Esophagus muscularis mucosa (tissue), 4 donors: ENCODE measurements at regions not wholly inside any gene's neighbourhood (a gene's known extent, or its start where the extent isn't known, plus 50 kb on each side); places are given as distances from the start of the nearest gene placed in this dataset.
"Not testable (repeated sequence)": the region's sequence is repeated elsewhere in the genome, so short reads cannot be mapped to it uniquely, and the experiment has no call there.

Source experiments
- DNase-seq: peaks from one replicate; pipeline ENCODE4 v3.0.0-alpha.2; 2017; ENCODE audit errors: extremely low spot score
- H3K27ac ChIP-seq, 4 donors: fragments of 200-600 bp; sonication (generic); replicated peaks in 1 of 4; 1 replicate in 3 of 4; 2 replicates in 1 of 4; pipeline ENCODE4 v1.5.1; 2016 to 2019; ENCODE audit warnings: mild to moderate bottlenecking in 1 of 4
- H3K27me3 ChIP-seq, 4 donors: fragments of 200-600 bp; sonication (generic); one replicate each; pipeline versions ENCODE4 v1.5.1 to v1.6.0; 2016 to 2019
- H3K36me3 ChIP-seq, 4 donors: fragments of 200-600 bp; sonication (generic); one replicate each; pipeline ENCODE4 v1.5.1; 2016 to 2019
- H3K4me1 ChIP-seq, 4 donors: fragments of 200-600 bp; sonication (generic); one replicate each; pipeline ENCODE4 v1.5.1; 2016 to 2019
- H3K4me3 ChIP-seq, 4 donors: fragments of 200-600 bp; sonication (generic); 1 replicate in 2 of 4; 2 replicates in 2 of 4; pipeline ENCODE4 v1.5.1; 2016 to 2019; ENCODE audit warnings: mild to moderate bottlenecking in 4 of 4, moderate library complexity in 1 of 4
- H3K9me3 ChIP-seq, 4 donors: fragments of 200-600 bp; sonication (generic); 1 replicate in 3 of 4; 2 replicates in 1 of 4; pipeline ENCODE4 v1.5.1; 2016 to 2019
- CTCF ChIP-seq, 3 experiments: fragments of 200-600 bp in 2 of 3; fragments of 450-650 bp in 1 of 3; sonication (generic) in 2 of 3; IDR thresholded peaks; one replicate each; pipeline ENCODE4 v1.5.1; 2017 to 2019; ENCODE audit warnings: antibody characterized with exemption in 3 of 3, mild to moderate bottlenecking in 2 of 3, moderate library complexity in 1 of 3
- EP300 ChIP-seq: sonication (generic); formaldehyde crosslinking; IDR thresholded peaks from one replicate; pipeline ENCODE4 v1.6.1; 2017; ENCODE audit warnings: antibody characterized with exemption
- POLR2A ChIP-seq: fragments of 450-650 bp; IDR thresholded peaks from one replicate; pipeline ENCODE4 v1.6.1; 2017; ENCODE audit warnings: antibody characterized with exemption, moderate library complexity, mild to moderate bottlenecking, low read depth
- POLR2AphosphoS5 ChIP-seq, 2 donors: sonication (generic); formaldehyde crosslinking; IDR thresholded peaks; one replicate each; pipeline ENCODE4 v1.6.1; 2017; ENCODE audit warnings: antibody characterized with exemption in 2 of 2
- WGBS: methylation state at CpG from one replicate; pipeline ENCODE4 v1.1.5; 2018; 5-methylcytosine and 5-hydroxymethylcytosine counted together
- intact Hi-C: fragments of 100-400 bp; cut with DNase I; formaldehyde crosslinking; loops from one replicate; pipeline ENCODE4 v1.15.1; 2023
- small RNA-seq, 3 donors: library from RNA; depleted of rRNA; stranded (forward); fragments of <200 nt; gene quantifications; one replicate each; pipeline ENCODE3, GENCODE V24; 2016

GRCh38 chr2:61597300-61598289 is 59.4 kb upstream of the XPO1 start:
- TF ChIP-seq POLR2AphosphoS5 (IDR thresholded peaks at IDR 0.05) = no peak
- TF ChIP-seq EP300 = no peak
- TF ChIP-seq CTCF (IDR thresholded peaks at IDR 0.05) = no peak
- no peak for TF ChIP-seq POLR2A
- no peaks in the 10 kb centered on the region for H3K27me3 ChIP-seq
- H3K9me3 ChIP-seq = no peaks in the 10 kb centered on the region
- no peaks in the 10 kb centered on the region for H3K36me3 ChIP-seq
- intact Hi-C loops = no loop called here
- H3K27ac ChIP-seq = no peak overlapping the region
- no peak overlapping the region for H3K4me3 ChIP-seq
- DNase-seq = no peak
- WGBS = 89% methylated on average over 9 of the region's 9 CpGs
- H3K4me1 ChIP-seq = no peaks in the 10 kb centered on the region

- H3K4me1 ChIP-seq, H3K27me3 ChIP-seq, H3K36me3 ChIP-seq, intact Hi-C loops, DNase-seq, H3K4me3 ChIP-seq, H3K27ac ChIP-seq, H3K9me3 ChIP-seq: not testable (repeated sequence)
- WGBS = 80% methylated on average over 7 of the region's 7 CpGs
Measured at GRCh38 chr2:61594201-61594600, 56.0 kb upstream of the XPO1 start.

GRCh38 chr2:61593648-61594047 is 55.5 kb upstream of the XPO1 start:
- H3K4me3 ChIP-seq, H3K4me1 ChIP-seq, H3K27ac ChIP-seq, H3K36me3 ChIP-seq, DNase-seq, intact Hi-C loops, H3K9me3 ChIP-seq, H3K27me3 ChIP-seq: not testable (repeated sequence)
- WGBS = 79% methylated on average over 3 of the region's 3 CpGs

GRCh38 chr2:61590214-61590613 is 52.1 kb upstream of the XPO1 start:
- Histone ChIP-seq H3K4me1 (no peaks in the 10 kb centered on the region), H3K27me3 (no peaks in the 10 kb centered on the region), H3K36me3 (no peaks in the 10 kb centered on the region), H3K27ac (no peak overlapping the region), H3K9me3 (no peaks in the 10 kb centered on the region), H3K4me3 (no peak overlapping the region)
- WGBS = 92% methylated on average over 2 of the region's 2 CpGs
- no peak for DNase-seq
- intact Hi-C loops = no loop called here
- TF ChIP-seq EP300 (no peak), POLR2A (no peak), CTCF (IDR thresholded peaks at IDR 0.05) (no peak), POLR2AphosphoS5 (IDR thresholded peaks at IDR 0.05) (no peak)

GRCh38 chr2:61588566-61588965 is 50.4 kb upstream of the XPO1 start:
- no peak for DNase-seq
- no peaks in the 10 kb centered on the region for H3K4me1 ChIP-seq
- no peaks in the 10 kb centered on the region for H3K36me3 ChIP-seq
- no peak overlapping the region for H3K27ac ChIP-seq
- H3K27me3 ChIP-seq = no peaks in the 10 kb centered on the region
- WGBS = 48% methylated on average over 2 of the region's 2 CpGs
- H3K4me3 ChIP-seq = no peak overlapping the region
- intact Hi-C loops = no loop called here
- no peak for TF ChIP-seq EP300
- TF ChIP-seq POLR2AphosphoS5 (IDR thresholded peaks at IDR 0.05) = no peak
- no peak for TF ChIP-seq CTCF (IDR thresholded peaks at IDR 0.05)
- no peak for TF ChIP-seq POLR2A
- H3K9me3 ChIP-seq = no peaks in the 10 kb centered on the region

Small RNA genes in the stretch of these regions (small RNA-seq; reads per million reads assigned to genes)
- gene RNU6-1145P = 0 reads per million in 3 donors
- gene RPS29P10 = 0 reads per million in 3 donors
